Activated CD8-positive, alpha-beta T cell treated with anti-CD3 and anti-CD28 coated beads for 36 hours (primary cell): ENCODE measurements at regions not wholly inside any gene's neighbourhood (a gene's known extent, or its start where the extent isn't known, plus 50 kb on each side); places are given as distances from the start of the nearest gene placed in this dataset.

Source experiments
- ATAC-seq: fragments of 200-7000 bp; cut with Tn5 transposase; one replicate; pipeline ENCODE4 v1.10.0; 2021; ENCODE audit warnings: mild to moderate bottlenecking, moderate library complexity
- CTCF ChIA-PET: fragments of 350-600 bp; sonication (Branson Sonifier 250); formaldehyde crosslinking; loops from one replicate; lab custom pipeline; 2021; ENCODE audit warnings: antibody characterized with exemption; lab: Charles Lee
- POLR2A ChIA-PET: fragments of 350-600 bp; sonication (Branson Sonifier 250); formaldehyde crosslinking; loops from one replicate; lab custom pipeline; 2021; ENCODE audit warnings: antibody characterized with exemption; lab: Charles Lee
- DNase-seq: peaks from one replicate; pipeline ENCODE4 v3.0.0-alpha.2; 2020
- H3K27ac Mint-ChIP-seq: one replicate; pipeline ENCODE4 v1.8.0; 2021; ENCODE audit warnings: mild to moderate bottlenecking, mixed read lengths
- H3K27me3 Mint-ChIP-seq: one replicate; pipeline ENCODE4 v1.8.0; 2021; ENCODE audit warnings: mixed read lengths
- H3K36me3 Mint-ChIP-seq: one replicate; pipeline ENCODE4 v1.8.0; 2021; ENCODE audit warnings: low read depth, mixed read lengths
- H3K4me1 Mint-ChIP-seq: one replicate; pipeline ENCODE4 v1.8.0; 2021; ENCODE audit warnings: low read depth, mixed read lengths
- H3K4me3 Mint-ChIP-seq: one replicate; pipeline ENCODE4 v1.8.0; 2021; ENCODE audit warnings: mild to moderate bottlenecking, moderate library complexity, mixed read lengths
- H3K9me3 Mint-ChIP-seq: one replicate; pipeline ENCODE4 v1.8.0; 2021; ENCODE audit warnings: mixed read lengths
- intact Hi-C: fragments of 100-400 bp; cut with micrococcal nuclease; formaldehyde crosslinking; loops from one replicate; pipeline ENCODE4 v1.10.0; 2022
- TF ChIP-seq, protein P1 (sequence below): fragments of 200-600 bp; IDR thresholded peaks from one replicate; pipeline ENCODE4 v1.8.0; 2022; ENCODE audit warnings: antibody characterized with exemption, mild to moderate bottlenecking

DNA sequence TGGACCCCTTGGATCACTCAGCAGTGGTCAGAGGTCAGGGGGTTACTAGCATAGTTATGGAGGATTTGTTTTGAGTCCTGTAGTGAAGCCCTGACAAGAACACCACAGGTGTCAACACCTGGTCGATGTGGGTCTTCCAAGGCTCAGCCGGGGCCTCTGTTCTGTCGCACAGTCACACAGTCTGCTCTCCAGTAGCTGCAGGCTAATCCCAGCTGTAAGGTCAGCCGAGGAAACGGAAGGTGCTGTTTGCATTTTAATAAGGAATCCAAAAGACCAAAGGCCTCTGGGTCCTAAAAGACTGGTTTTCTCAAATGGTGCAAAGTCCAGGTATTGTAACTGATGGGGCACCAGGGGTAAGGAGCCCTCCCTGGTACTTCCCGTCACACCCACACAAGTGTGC is 71.7 kb downstream of the RPLP1 start:
- no peak for DNase-seq
- TF ChIP-seq, protein P1, sequence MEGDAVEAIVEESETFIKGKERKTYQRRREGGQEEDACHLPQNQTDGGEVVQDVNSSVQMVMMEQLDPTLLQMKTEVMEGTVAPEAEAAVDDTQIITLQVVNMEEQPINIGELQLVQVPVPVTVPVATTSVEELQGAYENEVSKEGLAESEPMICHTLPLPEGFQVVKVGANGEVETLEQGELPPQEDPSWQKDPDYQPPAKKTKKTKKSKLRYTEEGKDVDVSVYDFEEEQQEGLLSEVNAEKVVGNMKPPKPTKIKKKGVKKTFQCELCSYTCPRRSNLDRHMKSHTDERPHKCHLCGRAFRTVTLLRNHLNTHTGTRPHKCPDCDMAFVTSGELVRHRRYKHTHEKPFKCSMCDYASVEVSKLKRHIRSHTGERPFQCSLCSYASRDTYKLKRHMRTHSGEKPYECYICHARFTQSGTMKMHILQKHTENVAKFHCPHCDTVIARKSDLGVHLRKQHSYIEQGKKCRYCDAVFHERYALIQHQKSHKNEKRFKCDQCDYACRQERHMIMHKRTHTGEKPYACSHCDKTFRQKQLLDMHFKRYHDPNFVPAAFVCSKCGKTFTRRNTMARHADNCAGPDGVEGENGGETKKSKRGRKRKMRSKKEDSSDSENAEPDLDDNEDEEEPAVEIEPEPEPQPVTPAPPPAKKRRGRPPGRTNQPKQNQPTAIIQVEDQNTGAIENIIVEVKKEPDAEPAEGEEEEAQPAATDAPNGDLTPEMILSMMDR, result no peak
- ATAC-seq, result no peak
- Mint-ChIP-seq H3K4me1 (no peaks in the 10 kb centered on the region), H3K9me3 (no peaks in the 10 kb centered on the region), H3K4me3 (no peak overlapping the region), H3K36me3 (no peaks in the 10 kb centered on the region), H3K27me3 (peaks cover 11% of the 10 kb centered on the region), H3K27ac (no peak overlapping the region)
- POLR2A ChIA-PET, result no interaction called here
- intact Hi-C loops, result no loop called here
- CTCF ChIA-PET, result interaction anchor here (0.7 to 2.0 kb wide), 6 partner anchors 14 to 195 kb away, joined by 3 to 7 read pairs (median 4); no protein-coding TSS in a partner anchor

DNA sequence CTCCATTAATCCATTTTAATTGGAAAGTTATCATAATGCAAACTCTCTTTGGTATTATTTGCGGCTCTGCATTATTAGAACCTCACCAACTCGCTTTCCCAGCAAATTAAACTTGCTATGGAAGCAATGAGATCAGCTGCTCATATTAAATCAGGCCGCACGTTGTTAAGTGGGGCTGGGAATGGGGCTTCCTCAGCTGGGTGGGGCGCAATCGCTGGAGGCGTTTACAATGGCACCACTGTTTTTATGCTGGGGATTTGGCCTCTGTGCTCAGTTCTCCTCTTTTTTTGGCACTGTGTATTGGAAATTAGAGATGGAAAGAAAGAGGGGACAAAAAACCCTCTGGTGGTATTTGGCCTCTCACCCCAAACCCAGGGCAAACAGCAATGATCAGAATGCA is 72.2 kb downstream of the RPLP1 start:
- TF ChIP-seq, protein P1, result no peak
- Mint-ChIP-seq H3K27me3 (peaks cover 7% of the 10 kb centered on the region), H3K4me1 (no peaks in the 10 kb centered on the region), H3K36me3 (no peaks in the 10 kb centered on the region), H3K27ac (no peak overlapping the region), H3K9me3 (no peaks in the 10 kb centered on the region), H3K4me3 (no peak overlapping the region)
- intact Hi-C loops, result no loop called here
- POLR2A ChIA-PET, result no interaction called here
- no peak for ATAC-seq
- CTCF ChIA-PET, result interaction anchor here (1.1 to 2.0 kb wide), 2 partner anchors 14 to 48 kb away, joined by 4 to 7 read pairs; no protein-coding TSS in a partner anchor
- DNase-seq, result no peak

DNA sequence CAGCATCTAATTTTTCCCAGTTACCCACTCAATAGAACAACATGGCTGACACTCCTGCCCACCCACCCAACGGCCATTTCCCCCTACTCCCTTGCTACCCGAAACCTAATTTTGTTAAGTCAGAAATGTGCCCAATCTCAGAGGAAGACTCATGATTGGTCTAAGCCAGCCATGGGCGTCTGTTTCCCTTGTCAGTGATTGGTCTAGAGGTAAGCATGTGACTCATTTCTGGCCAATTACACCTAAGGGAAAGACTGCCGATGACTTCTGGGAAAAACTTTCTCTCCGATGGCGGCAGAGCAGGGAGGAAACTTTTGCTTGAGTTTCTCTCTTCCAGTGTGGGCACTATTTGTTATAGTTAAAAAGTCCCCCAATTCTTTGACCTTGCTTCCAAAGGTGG is 72.9 kb downstream of the RPLP1 start:
- H3K27ac Mint-ChIP-seq, result no peak overlapping the region
- no peak overlapping the region for H3K4me3 Mint-ChIP-seq
- no peaks in the 10 kb centered on the region for H3K4me1 Mint-ChIP-seq
- no peak for ATAC-seq
- CTCF ChIA-PET, result interaction anchor here (2.0 kb wide), 1 partner anchor 49 kb away, joined by 7 read pairs; no protein-coding TSS in a partner anchor
- H3K27me3 Mint-ChIP-seq, result peaks cover 5% of the 10 kb centered on the region
- H3K9me3 Mint-ChIP-seq, result no peaks in the 10 kb centered on the region
- H3K36me3 Mint-ChIP-seq, result no peaks in the 10 kb centered on the region
- no peak for DNase-seq
- intact Hi-C loops, result no loop called here
- TF ChIP-seq, protein P1, result no peak
- POLR2A ChIA-PET, result no interaction called here

DNA sequence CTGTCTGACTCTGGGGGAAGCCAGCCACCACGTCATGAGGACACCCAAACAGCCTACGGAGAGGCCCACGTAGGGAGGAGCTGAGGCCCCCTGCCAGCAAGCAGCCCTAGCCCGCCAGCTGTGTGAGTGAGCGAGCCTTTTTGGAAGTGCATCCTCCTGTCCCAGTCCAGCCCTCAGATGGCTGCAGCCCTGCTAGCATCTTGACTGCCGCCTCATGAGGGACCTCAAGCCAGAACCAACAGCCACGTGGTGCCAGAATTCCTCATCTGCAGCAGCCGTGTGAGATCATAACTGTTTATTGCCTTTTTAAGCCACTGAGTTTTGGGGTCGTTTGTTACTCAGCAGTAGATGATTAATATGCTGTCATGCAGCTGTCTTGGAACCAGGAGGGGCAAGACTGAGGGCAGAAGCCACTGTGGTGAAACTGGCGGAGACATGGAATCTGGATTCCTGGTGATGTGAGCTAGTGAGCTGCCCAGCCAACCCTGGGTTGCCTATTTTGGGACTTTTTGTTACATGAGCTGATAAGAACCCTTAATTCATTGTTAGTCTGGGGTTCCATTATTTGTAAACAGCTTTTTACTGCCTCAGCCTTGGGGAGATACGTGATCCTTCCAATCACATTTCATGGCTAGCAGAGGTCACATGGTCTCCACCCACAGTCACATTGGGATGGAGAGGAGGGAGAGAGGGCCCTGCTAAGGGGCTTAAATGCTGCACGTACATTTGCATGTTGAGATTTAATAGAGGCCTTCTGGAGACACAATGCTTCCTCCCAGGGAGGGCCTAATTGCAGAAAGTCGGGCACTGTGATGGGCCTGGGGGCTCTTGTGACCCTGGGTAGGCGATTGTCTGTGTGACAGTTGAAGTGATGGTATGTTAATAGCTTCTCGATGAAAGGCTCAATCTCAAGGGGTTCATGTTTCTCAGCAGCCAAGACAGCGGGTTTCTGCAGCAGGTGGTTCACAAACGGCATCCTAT is 73.8 kb downstream of the RPLP1 start:
- Mint-ChIP-seq H3K36me3 (no peaks in the 10 kb centered on the region), H3K4me1 (no peaks in the 10 kb centered on the region), H3K27ac (no peak overlapping the region), H3K9me3 (no peaks in the 10 kb centered on the region), H3K27me3 (peaks cover under 1% of the 10 kb centered on the region), H3K4me3 (no peak overlapping the region)
- no peak for DNase-seq
- ChIA-PET CTCF (no interaction called here), POLR2A (no interaction called here)
- no peak for ATAC-seq
- TF ChIP-seq, protein P1, result no peak
- intact Hi-C loops, result no loop called here

DNA sequence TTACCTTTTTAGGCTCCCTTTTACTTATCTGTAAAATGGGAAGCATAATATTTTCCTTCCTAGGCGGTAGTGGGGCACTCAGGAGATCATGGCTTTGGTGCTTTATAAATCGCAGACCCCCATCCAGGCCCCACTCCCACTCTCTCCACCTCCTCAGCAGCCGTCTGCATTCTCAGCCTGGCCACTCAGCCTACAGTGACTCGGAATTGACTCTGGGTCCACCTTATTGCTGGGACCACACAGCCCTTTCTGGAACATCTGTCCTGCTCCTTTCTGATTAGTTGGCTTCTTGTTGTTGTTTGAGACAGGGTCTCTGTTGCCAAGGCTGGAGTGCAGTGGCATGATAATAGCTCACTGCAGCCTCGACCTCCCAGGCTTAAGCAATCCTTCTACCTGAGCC is 76.5 kb downstream of the RPLP1 start:
- Mint-ChIP-seq H3K4me3 (no peak overlapping the region), H3K36me3 (no peaks in the 10 kb centered on the region), H3K4me1 (no peaks in the 10 kb centered on the region), H3K27ac (no peak overlapping the region), H3K27me3 (no peaks in the 10 kb centered on the region), H3K9me3 (no peaks in the 10 kb centered on the region)
- TF ChIP-seq, protein P1, result no peak
- ChIA-PET CTCF (interaction anchor here (0.7 kb wide), 1 partner anchor 581 kb away, joined by 3 read pairs; no protein-coding TSS in a partner anchor), POLR2A (no interaction called here)
- intact Hi-C loops, result no loop called here
- DNase-seq (no peak), ATAC-seq (no peak)
